Caco-2 (cell line): ENCODE measurements at regions not wholly inside any gene's neighbourhood (a gene's known extent, or its start where the extent isn't known, plus 50 kb on each side); places are given as distances from the start of the nearest gene placed in this dataset.

Experiments used
- BruUV-seq: library from RNA; stranded (reverse); fragments of 400-500 nt; replicated peaks from 2 replicates; lab custom pipeline; 2021; lab: Mats Ljungman, UMichigan
- CTCF ChIA-PET: fragments of 300-600 bp; sonication (Branson Sonifier 250); formaldehyde crosslinking; loops from one replicate; lab custom pipeline; 2022; ENCODE audit warnings: antibody characterized with exemption; lab: Charles Lee
- POLR2A ChIA-PET: fragments of 300-600 bp; sonication (Branson Sonifier 250); formaldehyde crosslinking; loops from one replicate; lab custom pipeline; 2022; ENCODE audit warnings: antibody characterized with exemption; lab: Charles Lee
- DNase-seq, 2 experiments: peaks; one replicate each; pipeline versions ENCODE4 v3.0.0 to v3.0.0-alpha.2; 2020 to 2022
- H3K27me3 ChIP-seq: replicated peaks from 2 replicates; pipeline ENCODE4 v1.6.0; 2011; ENCODE audit warnings: low read length; ENCODE audit not compliant: control insufficient read depth, insufficient read depth
- H3K36me3 ChIP-seq: 2 replicates; pipeline ENCODE4 v1.5.1; 2011; ENCODE audit warnings: low read length; ENCODE audit not compliant: control insufficient read depth, insufficient read depth
- H3K4me1 ChIP-seq: fragments of 250-450 bp; sonication (Bioruptor Pico); 2 replicates; pipeline ENCODE4 v1.5.1; 2020; ENCODE audit warnings: mild to moderate bottlenecking
- H3K4me3 ChIP-seq: 2 replicates; pipeline ENCODE4 v1.5.1; 2011; ENCODE audit warnings: low read depth, mild to moderate bottlenecking, control low read depth, low read length
- H3K9me3 ChIP-seq: fragments of 250-450 bp; sonication (Bioruptor Pico); 2 replicates; pipeline ENCODE4 v1.5.1; 2020; ENCODE audit warnings: mild to moderate bottlenecking, moderate library complexity
- H3K27ac Mint-ChIP-seq: one replicate; pipeline ENCODE4 v1.8.0; 2022; ENCODE audit warnings: mixed read lengths; ENCODE audit not compliant: unreplicated experiment
- H3K27me3 Mint-ChIP-seq: one replicate; pipeline ENCODE4 v1.8.0; 2022; ENCODE audit warnings: mixed read lengths; ENCODE audit not compliant: insufficient read depth, unreplicated experiment
- H3K36me3 Mint-ChIP-seq: one replicate; pipeline ENCODE4 v1.8.0; 2022; ENCODE audit warnings: mild to moderate bottlenecking, mixed read lengths; ENCODE audit not compliant: insufficient read depth, unreplicated experiment
- H3K4me1 Mint-ChIP-seq: one replicate; pipeline ENCODE4 v1.8.0; 2022; ENCODE audit warnings: low read depth, mixed read lengths; ENCODE audit not compliant: unreplicated experiment
- H3K4me3 Mint-ChIP-seq: one replicate; pipeline ENCODE4 v1.8.0; 2022; ENCODE audit warnings: mild to moderate bottlenecking, moderate library complexity, mixed read lengths; ENCODE audit not compliant: unreplicated experiment
- H3K9me3 Mint-ChIP-seq: one replicate; pipeline ENCODE4 v1.8.0; 2022; ENCODE audit warnings: mixed read lengths; ENCODE audit not compliant: unreplicated experiment
- intact Hi-C: fragments of 100-400 bp; cut with micrococcal nuclease; formaldehyde crosslinking; loops from one replicate; pipeline ENCODE4 v1.10.0; 2022; ENCODE audit not compliant: unreplicated experiment
- TF ChIP-seq, protein P1 (sequence below), 2 experiments: fragments of 200-600 bp in 1 of 2; IDR thresholded peaks; 1 replicate in 1 of 2; 2 replicates in 1 of 2; pipeline versions ENCODE4 v1.5.1 to v1.8.0; 2011 to 2022; ENCODE audit warnings: antibody characterized with exemption in 1 of 2, control low read depth in 1 of 2, inconsistent platforms in 1 of 2, low read depth in 1 of 2, low read length in 1 of 2, mild to moderate bottlenecking in 1 of 2, moderate library complexity in 1 of 2; ENCODE audit not compliant: insufficient read depth in 1 of 2, severe bottlenecking in 1 of 2, unreplicated experiment in 1 of 2

GRCh38 chr5:12647613-12648012 lies 743.4 kb upstream of the CTNND2 start:
- no peak for DNase-seq
- ChIA-PET POLR2A (no interaction called here), CTCF (no interaction called here)
- Histone ChIP-seq H3K36me3 (no peaks in the 10 kb centered on the region), H3K4me1 (no peaks in the 10 kb centered on the region), H3K4me3 (no peak overlapping the region), H3K9me3 (no peaks in the 10 kb centered on the region), H3K27me3 (no peaks in the 10 kb centered on the region)
- TF ChIP-seq, protein P1, sequence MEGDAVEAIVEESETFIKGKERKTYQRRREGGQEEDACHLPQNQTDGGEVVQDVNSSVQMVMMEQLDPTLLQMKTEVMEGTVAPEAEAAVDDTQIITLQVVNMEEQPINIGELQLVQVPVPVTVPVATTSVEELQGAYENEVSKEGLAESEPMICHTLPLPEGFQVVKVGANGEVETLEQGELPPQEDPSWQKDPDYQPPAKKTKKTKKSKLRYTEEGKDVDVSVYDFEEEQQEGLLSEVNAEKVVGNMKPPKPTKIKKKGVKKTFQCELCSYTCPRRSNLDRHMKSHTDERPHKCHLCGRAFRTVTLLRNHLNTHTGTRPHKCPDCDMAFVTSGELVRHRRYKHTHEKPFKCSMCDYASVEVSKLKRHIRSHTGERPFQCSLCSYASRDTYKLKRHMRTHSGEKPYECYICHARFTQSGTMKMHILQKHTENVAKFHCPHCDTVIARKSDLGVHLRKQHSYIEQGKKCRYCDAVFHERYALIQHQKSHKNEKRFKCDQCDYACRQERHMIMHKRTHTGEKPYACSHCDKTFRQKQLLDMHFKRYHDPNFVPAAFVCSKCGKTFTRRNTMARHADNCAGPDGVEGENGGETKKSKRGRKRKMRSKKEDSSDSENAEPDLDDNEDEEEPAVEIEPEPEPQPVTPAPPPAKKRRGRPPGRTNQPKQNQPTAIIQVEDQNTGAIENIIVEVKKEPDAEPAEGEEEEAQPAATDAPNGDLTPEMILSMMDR (IDR thresholded peaks at IDR 0.05; ENCODE audit: insufficient read depth in 1 of 2, low read depth in 1 of 2, low read length in 1 of 2, severe bottlenecking in 1 of 2, unreplicated experiment in 1 of 2) = no peak
- BruUV-seq = no TSS peak
- Mint-ChIP-seq H3K36me3 (no peaks in the 10 kb centered on the region), H3K27me3 (no peaks in the 10 kb centered on the region), H3K9me3 (no peaks in the 10 kb centered on the region), H3K4me3 (no peak overlapping the region), H3K4me1 (no peaks in the 10 kb centered on the region), H3K27ac (no peak overlapping the region)
- intact Hi-C loops = no loop called here

DNA sequence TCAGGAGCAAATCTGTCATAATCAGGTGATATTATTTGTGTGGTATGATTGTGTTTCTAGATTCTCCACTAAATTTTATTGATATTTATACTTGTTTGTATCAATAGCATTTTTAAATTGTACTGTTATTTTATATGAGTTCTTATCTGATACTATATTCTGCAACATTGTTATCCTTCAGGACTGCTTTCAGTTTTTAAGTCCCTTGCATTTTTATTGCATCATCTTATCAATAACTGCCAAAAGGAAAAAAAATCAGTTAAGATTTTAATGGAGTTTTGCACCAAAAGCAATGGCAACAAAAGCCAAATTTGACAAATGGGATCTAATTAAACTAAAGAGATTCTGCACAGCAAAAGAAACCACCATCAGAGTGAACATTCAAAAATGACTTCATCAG lies 741.3 kb upstream of the CTNND2 start:
- H3K27me3 ChIP-seq = no peaks in the 10 kb centered on the region
- BruUV-seq = no TSS peak
- Mint-ChIP-seq H3K9me3 (no peaks in the 10 kb centered on the region), H3K4me1 (no peaks in the 10 kb centered on the region), H3K4me3 (no peak overlapping the region), H3K36me3 (no peaks in the 10 kb centered on the region), H3K27me3 (no peaks in the 10 kb centered on the region), H3K27ac (no peak overlapping the region)
- DNase-seq = no peak
- no peak overlapping the region for H3K4me3 ChIP-seq
- POLR2A ChIA-PET = no interaction called here
- no peaks in the 10 kb centered on the region for H3K4me1 ChIP-seq
- H3K36me3 ChIP-seq = no peaks in the 10 kb centered on the region
- CTCF ChIA-PET = no interaction called here
- H3K9me3 ChIP-seq = no peaks in the 10 kb centered on the region
- intact Hi-C loops = no loop called here
- TF ChIP-seq, protein P1 (IDR thresholded peaks at IDR 0.05; ENCODE audit: insufficient read depth in 1 of 2, low read depth in 1 of 2, low read length in 1 of 2, severe bottlenecking in 1 of 2, unreplicated experiment in 1 of 2) = no peak

- no peaks in the 10 kb centered on the region for H3K36me3 Mint-ChIP-seq
- H3K27ac Mint-ChIP-seq = no peak overlapping the region
- H3K4me1 ChIP-seq = no peaks in the 10 kb centered on the region
- H3K4me3 ChIP-seq = no peak overlapping the region
- H3K4me1 Mint-ChIP-seq = no peaks in the 10 kb centered on the region
- BruUV-seq = no TSS peak
- no peak overlapping the region for H3K4me3 Mint-ChIP-seq
- H3K27me3 Mint-ChIP-seq = peaks cover 8% of the 10 kb centered on the region
- no peaks in the 10 kb centered on the region for H3K9me3 Mint-ChIP-seq
- CTCF ChIA-PET = no interaction called here
- no peaks in the 10 kb centered on the region for H3K9me3 ChIP-seq
- DNase-seq = no peak
- H3K27me3 ChIP-seq = no peaks in the 10 kb centered on the region
- TF ChIP-seq, protein P1 (IDR thresholded peaks at IDR 0.05; ENCODE audit: insufficient read depth in 1 of 2, low read depth in 1 of 2, low read length in 1 of 2, severe bottlenecking in 1 of 2, unreplicated experiment in 1 of 2) = no peak
- intact Hi-C loops = no loop called here
- POLR2A ChIA-PET = no interaction called here
- H3K36me3 ChIP-seq = no peaks in the 10 kb centered on the region
Observed at GRCh38 chr5:12636209-12636608, 732.0 kb upstream of the CTNND2 start.
